ENCODE measurements at regions not wholly inside any gene's neighbourhood (a gene's known extent, or its start where the extent isn't known, plus 50 kb on each side); places are given as distances from the start of the nearest gene placed in this dataset.
"Not testable (repeated sequence)": the region's sequence is repeated elsewhere in the genome, so short reads cannot be mapped to it uniquely, and the experiment has no call there.

DNA sequence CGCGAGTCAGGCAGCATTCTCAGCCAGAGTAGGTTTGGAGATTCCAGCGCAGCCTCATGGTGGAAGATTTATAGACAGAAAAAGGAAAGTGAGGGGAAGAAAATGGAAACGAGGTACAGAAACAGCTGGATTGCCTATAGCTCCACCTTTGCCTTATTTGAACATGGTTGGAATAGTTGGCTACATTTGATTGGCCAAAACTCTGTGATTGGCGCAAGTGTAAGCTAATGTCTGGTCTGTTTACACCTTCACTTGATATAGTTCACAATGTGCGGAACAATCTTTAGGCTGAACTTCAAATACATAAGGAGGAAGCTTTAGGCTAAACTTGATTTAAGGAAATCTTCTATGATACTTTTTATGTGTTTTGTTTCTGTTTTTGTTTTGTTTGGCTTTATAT lies 1191.9 kb downstream of the NSUN3 start:
- no peak for DNase-seq (ENCODE audit: low read depth in 2 of 2)

DNA sequence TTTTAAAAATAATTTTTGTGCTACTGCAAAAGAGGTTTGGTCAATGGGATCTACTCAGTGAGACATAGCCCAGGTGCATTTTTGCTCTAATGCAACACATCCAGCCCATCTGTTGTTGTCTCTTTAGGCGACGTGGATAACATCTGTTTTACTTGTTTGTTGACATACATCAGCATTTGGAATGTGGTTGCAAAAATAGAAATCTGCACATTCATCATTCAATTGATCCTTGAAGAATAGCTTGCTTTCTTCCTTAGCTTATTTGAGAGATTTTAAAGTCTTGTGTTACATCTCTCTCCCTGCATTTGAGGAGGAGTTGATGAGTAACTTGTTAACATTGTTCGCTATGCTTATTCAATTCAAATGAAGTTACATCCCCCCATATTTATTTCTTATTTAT lies 1202.3 kb downstream of the NSUN3 start:
- no peak for DNase-seq (ENCODE audit: low read depth in 2 of 2)

DNA sequence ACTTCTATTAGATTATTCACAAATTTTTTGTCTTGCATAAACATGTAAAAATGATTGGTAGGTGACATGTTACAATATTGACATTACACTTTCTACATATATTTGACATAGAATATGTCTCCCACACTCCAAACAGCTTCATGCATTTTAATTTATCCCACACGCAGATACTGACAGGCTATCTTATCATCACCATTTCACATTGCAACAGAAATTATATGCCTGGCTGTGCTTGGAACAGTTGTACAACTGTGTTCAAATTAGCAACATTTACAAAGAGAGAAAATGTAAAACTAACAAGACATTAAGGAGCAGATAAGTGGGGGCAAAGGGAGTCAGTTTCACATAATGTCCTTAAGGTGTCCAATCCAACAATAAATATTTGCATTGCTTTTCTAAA lies 1208.5 kb downstream of the NSUN3 start:
- DNase-seq (ENCODE audit: low read depth in 2 of 2): no peak

DNA sequence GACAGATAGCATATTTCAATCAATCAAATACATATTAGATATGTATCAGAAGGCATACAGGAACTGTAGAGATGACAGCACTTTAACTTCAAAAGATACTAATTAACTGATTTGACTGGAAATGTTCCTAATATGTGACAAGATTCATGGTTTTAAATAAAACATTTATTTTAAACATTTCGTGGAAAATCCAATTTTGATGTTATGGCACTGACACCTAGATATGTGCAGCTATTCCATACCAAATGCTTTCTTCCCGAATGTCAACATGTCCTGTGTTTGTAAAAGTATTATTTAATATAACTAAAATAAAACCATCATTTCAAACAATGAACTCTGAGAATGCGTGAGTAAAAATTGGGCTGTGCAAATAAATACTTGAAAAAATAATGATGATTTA lies 1209.3 kb downstream of the NSUN3 start:
- no peak for DNase-seq (ENCODE audit: low read depth in 2 of 2)

DNA sequence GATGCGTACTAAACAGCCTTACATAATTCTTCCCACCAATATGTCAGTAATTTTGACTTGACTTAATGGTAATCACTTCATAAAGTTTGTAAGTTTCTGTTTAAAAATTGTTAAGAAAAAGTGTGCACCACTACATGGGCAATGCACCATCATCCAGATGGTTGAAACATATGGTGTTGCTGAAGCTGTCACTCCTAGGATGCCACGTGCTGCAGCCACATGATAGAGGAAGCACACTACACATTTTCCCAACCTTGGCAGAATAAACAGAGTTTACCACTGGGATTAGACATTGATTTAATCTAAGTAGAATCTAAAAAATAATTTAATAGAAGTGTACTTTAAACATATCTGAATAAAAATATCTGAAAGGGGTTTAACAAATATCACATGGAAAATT lies 1209.9 kb downstream of the NSUN3 start:
- no peak for DNase-seq (ENCODE audit: low read depth in 2 of 2)

DNA sequence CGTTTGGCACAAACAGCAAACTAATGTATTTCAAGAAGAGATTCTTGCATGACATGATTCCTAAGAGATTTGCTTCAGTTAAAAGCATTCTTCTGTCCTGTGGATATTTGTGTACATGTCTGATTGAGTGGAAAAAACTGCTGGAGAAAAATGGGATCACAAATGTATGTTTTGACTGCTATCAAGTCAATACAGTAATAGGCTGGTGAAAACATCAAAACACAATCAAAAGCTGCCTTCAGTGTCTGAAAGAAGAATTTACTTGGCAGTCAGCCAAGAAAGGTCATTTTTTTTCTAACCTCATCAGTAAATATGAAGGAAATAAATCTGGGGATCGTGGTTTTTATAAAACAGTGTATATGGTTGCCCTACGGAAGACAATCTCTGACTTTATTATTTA lies 1214.8 kb downstream of the NSUN3 start:
- DNase-seq (ENCODE audit: low read depth in 2 of 2): no peak

DNA sequence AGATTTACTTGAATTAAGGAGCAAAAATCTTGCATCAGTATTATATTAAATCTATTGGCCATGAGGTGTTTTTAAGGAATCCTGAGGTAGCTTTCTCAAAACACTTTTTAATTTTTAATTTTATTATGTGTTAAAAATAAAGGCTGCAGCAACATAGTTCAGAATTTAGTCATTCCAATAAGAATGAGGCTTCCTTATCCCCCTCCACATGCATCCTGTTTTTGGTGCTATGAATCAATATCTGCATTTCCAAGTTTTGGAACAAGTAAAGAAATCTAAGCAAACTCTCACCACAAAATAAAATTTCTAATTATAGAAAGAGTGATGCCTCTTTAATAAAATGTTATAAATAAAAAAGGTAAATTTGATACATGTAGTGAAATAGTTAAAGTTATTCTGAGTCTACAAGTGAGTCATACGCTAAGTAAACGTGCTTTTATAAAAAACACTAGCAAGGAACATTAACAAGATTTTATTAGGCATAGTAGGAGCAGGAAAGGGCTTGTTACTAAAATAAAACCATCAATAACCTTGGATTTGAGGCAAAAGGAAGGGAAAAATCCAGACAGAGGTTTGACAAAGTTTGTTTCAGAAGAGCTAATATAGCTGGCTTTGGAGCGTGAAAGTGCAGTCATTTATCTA lies 1218.0 kb downstream of the NSUN3 start:
- DNase-seq (ENCODE audit: low read depth in 2 of 2): no peak

DNA sequence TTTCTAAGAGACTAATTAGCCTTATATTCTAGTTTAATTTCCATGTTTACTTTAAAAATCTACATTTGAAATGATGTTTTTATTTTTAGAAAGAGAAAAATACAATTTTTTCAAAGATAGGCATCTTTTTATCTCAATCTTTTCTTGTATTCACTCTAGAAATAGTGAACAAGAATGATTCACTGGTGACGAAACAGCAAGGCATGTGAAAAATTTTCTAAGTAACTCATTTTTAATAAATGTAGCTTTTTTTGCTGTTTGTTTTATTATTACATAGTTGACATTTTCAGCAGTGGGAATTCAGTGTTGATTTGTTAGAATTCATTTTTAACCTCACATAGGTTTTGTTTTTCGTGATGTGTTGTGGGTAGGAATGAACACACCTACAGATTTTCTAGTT lies 1226.4 kb downstream of the NSUN3 start:
- no peak for DNase-seq (ENCODE audit: low read depth in 2 of 2)

DNA sequence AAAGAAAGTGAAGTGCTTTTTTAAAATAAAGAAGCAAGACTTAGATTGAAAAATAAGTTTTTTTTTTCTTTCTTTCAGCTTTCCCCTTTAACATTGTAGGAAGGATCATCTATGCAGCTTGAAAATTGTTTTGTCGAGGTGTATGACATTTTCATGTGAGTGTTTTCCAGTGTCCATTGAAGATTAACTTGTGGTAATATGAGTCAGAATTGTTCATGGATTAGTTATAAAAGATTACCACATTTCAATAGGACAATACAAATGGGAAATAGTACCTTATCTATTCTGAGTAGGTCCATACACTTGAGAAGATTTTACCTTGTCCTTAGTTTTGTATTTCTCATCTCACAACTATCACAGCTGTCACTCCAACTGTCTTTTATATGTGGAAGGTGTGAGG lies 1234.7 kb downstream of the NSUN3 start:
- DNase-seq (ENCODE audit: low read depth in 2 of 2): no peak

DNA sequence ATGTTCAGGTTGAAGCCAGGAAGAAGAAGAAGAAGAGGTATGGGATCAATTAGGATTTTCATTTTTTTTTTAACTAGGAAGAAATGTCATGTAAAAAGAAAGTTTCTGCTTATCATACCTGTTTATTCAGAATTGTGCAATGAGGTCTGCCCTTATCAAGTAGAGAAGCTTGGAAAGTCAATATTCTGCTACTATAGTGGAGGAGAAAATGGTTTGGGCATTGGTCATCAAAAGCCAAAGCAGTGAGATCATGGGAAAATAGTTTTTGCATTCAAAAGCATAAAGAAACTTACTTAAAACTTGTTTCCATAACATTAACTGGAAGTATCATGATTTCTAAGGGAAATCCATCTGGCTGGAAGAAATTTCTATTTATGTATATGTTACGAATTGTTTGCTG lies 1239.2 kb downstream of the NSUN3 start:
- DNase-seq (ENCODE audit: low read depth in 2 of 2): no peak

DNA sequence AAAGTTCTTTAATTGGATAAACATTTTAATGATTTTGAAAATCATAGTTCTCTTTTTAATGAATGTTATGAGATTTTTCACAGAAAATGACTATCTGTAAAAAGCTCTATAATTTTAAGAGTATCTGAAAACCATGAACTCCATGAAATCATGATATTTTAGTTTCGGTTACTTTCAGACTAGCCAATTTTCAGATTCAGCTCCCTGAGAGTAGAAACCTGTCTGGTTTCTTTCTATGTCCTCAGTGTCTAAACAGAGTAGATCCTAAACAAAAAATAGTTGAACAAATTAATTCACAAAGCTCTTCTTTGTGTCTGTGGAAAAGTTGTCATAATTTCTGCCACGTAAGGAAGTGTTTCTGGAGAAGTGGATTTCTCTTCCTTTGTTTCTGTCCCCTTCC lies 1247.7 kb downstream of the NSUN3 start:
- no peak for DNase-seq (ENCODE audit: low read depth in 2 of 2)

DNA sequence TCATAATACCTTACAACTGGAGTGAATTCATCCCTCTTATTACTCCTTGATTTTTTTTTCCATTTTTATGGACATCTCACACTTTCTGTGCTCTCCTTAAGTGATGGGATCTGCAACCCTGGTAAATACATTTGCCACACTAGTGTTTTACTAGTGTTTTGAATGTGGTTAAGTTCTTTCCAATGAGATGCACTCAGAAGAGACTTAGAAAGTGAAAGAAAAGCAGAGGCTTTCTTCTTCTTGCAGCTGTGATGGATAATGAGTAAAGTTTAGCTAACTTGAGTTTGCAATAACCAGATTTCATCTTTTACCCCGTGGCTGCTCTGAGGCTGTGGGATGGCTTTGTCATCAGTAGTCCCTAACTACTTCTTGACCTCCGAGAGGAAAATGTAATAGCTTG lies 1248.4 kb downstream of the NSUN3 start:
- no peak for DNase-seq (ENCODE audit: low read depth in 2 of 2)

DNA sequence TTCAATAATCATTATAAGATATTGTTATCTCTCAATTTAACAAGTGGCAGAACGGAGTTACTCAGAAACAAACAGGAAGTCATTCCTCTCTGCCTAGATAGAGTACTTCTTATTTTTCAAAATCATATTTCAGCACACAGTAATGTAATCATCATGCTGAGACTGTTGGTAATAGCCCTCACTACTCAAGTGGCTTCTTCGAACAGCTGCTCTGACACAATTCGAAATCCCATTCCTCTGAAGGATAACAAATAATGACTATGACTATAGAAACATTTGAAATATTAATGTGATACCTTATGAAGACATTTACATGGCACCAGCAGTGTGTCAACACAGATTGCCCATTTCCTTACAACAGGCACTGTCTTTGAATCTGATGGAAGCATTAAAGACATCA lies 1249.8 kb downstream of the NSUN3 start:
- no peak for DNase-seq (ENCODE audit: low read depth in 2 of 2)

DNA sequence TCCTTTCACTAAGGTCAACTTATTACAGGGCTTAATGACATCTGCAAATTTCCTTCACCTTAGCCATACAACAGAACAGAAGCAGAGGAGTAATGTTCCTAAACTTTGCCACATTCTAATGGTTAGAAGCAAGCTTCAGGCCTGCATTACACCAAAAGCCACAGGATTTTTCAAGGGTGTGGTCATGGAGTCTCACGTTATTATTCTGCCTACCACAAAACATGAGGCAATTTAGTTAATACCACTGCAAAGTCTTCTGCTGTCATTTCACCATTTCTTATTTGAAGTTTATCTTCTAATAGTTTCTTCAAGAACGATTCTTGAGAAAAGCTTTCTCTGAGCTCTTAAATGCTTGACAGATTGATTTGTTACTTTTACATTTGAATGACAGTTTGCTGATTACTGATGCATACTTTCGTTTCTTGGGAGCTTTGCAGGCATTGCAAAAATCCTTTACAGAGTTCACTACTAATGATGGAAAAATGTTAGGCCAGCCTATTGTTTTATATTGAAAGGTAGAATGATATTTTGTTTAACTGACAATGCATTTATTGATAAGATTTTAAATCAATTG lies 1257.1 kb downstream of the NSUN3 start:
- no peak for DNase-seq (ENCODE audit: low read depth in 2 of 2)

DNA sequence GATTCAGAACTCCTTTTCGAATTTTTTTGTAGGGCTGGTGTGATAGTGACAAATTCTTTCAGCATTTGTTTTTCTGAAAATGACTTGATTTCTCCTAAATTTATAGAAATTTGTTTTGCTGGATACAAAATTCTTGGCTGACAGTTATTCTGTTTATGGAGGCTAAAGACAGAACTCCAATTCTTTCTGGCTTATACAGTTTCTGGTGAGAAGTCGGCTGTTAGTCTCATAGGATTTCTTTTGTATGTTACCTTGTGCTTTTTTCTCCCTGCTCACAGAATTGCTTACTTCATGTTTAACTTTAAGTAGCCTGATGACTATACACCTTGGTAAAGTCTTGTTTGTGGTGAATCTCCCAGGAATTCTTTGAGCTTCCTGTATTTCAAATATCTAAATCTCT lies 1264.6 kb downstream of the NSUN3 start:
- DNase-seq (ENCODE audit: low read depth in 2 of 2): no peak

DNA sequence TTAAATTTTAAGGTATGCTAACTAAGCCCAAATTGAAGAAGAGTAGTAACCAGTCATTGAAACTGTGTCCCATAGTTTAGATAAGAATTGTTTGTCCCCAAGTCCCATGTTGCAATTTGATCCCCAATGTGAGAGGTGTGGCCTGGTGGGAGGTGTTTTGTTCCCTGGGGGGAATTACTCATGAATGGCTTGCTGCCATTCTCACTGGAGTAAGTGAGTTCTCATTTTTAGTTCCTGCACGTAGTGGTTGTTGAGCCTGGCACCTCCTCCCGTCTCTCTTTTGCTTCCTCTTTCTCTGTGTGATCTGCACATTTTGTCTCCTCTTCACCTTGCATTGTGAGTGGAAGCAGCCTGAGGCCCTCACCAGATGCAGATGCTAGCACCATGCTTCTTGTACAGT lies 1271.0 kb downstream of the NSUN3 start:
- no peak for DNase-seq (ENCODE audit: low read depth in 2 of 2)

DNA sequence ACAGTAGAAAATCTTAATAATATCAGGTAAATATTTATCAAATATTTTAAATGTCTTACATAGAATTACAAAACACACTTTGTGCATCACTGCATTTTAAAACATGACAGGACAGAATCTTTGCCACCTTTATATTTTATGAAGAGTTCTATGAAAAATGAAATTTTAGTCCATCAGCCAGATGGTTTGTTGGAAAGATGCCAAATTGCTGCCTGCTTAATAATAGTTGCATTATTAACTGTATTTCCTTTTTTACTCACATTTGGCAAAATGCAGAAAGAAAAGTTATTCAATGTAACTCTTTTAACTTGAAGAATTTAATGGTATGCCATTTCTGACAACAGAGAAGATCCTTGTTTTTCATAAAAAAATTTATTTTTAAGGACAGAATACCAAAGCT lies 1271.6 kb downstream of the NSUN3 start:
- no peak for DNase-seq (ENCODE audit: low read depth in 2 of 2)

DNA sequence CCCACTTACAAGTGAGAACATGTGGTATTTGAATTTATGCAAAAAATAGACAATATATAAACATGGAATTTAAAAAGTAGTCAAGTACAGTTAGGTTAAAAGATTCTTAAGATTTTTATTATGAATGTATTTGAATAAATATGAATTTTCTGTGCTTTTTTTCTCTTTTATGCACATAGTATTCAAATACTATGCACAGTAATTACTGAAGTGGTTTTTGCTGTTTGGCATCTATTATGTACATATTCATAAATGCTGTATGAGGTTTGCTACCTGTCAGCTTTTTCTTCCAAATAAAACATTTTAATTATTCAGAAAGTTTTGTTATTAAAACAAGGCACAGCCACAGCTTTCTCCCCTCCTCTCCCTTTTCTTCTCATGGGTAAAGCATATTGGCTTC lies 1272.7 kb downstream of the NSUN3 start:
- DNase-seq (ENCODE audit: low read depth in 2 of 2): no peak

DNA sequence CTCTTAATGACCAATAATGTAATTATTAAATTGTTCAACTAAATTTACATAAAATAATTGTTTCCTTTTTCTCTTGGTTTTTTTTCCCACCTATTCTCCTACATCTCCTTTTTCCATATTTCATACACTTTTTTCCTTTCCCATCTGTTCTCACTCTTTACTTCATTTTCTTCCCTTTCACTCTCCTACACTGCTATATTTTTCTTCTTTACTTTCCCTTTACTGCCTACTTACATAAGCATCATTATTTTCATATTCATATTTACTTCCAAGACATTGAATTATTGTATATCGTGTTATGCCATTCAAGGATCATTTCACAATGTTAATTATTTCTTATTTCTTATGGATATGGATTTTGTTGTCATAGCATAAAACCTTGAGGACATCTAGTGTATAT lies 1275.6 kb downstream of the NSUN3 start:
- DNase-seq (ENCODE audit: low read depth in 2 of 2): no peak

DNA sequence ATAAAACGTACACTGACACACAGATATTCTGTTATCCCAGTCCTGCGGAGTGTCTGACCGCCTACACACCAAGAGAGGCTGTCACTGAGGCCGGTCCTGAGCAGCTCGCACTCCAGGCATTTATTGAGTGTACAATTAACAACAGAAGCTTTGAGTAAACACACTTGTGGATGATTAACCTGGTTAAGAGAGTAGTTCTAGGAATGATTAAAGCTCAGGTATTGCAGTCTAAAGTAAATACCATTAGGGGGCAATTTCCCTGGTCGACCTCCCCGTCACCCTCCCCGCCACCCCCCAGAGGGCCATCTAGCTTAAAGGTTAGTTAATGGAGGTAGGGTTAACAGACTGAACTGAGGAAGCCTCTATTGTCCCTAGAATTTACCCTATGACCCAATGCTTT lies 1278.5 kb downstream of the NSUN3 start:
- DNase-seq (ENCODE audit: low read depth in 2 of 2): no peak

DNA sequence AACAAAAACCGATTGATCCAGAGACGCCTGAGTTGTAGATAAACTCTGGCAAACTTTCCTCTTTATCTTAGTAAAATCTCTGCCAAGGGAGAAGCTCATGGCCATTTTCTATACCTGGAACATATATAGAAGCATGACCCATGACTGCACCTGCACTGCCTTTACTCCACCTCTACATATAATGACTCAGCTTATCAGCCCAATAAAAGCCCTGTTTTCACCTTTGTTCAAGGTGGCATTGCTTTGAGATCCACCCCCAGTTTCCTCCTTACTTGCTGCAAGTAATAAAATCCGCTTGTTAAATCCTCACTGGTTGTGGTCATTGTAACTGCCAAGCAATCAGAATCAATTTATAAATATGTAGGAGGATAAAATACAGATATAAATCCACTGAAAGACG lies 1280.4 kb downstream of the NSUN3 start:
- DNase-seq (ENCODE audit: low read depth in 2 of 2): no peak

DNA sequence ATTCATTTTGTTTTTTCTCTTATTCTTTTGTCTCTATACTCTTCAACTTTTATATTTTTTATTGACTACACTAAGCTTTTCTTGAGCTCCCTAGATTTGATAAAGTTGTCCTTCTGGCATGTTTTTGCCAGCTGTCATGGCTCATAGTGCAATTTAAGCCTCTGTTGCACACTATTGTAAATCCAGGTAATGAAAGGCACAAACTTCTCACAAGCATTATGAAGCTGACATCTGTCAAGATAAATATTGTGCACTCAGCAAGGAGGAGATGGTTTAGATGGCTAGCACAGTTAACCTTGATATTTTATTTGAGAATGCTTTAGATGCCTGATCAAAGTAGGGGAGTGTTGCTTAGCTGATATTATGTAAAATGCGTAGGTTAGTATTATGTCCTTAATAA lies 1280.9 kb downstream of the NSUN3 start:
- DNase-seq (ENCODE audit: low read depth in 2 of 2): no peak

DNA sequence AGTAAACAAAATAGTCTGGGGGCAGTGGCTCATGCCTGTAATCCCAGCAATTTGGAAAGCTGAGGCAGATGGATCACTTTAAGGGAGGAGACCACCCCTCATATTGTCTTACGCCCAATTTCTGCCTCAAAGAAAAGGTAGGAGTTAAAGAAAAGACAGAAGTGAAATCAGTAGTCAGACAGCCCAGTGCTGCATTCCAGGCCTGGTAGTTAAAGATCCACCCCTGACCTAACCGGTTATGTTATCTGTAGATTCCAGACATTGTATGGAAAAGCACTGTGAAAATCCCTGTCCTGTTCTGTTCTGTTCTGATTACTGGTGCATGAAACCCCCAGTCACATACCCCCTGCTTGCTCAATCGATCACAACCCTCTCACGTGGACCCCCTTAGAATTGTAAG lies 1285.1 kb downstream of the NSUN3 start:
- not testable (repeated sequence) for DNase-seq (ENCODE audit: low read depth in 2 of 2)

DNA sequence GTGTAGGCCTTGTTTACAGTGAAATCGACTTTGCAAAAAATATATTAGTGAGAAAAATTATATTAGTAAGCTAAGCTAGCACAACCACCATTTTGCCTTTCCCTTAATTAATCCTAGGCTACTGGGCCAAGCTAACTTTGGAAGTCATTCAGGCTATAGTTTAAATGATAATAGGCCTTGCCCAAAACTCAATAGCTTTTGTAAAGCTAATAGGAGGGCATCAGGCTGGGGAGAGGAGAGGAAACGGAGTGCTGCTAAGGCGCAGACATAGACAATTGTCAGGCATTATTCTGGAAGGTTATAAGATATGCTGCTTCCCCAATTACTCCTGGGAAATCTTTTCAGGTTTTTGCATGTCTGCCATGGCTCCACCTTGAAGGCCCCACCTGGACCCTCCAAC lies 1286.0 kb downstream of the NSUN3 start:
- DNase-seq (ENCODE audit: low read depth in 2 of 2): no peak

Data from activated CD4-positive, alpha-beta T cell treated with anti-CD3 and anti-CD28 coated beads for 24 hours (primary cell).